NCI-H146 treated with DMSO at 0.1 percent for 48 hours (cell line): ENCODE measurements at regions not wholly inside any gene's neighbourhood (a gene's known extent, or its start where the extent isn't known, plus 50 kb on each side); places are given as distances from the start of the nearest gene placed in this dataset.
A peak's percentile ranks its signal among the peaks of the same experiment; 100 is the strongest.

ENCODE experiments used
- DNase-seq: peaks from one replicate; lab custom pipeline; 2025; ENCODE audit not compliant: unreplicated experiment; lab: John Stamatoyannopoulos, UW

DNA sequence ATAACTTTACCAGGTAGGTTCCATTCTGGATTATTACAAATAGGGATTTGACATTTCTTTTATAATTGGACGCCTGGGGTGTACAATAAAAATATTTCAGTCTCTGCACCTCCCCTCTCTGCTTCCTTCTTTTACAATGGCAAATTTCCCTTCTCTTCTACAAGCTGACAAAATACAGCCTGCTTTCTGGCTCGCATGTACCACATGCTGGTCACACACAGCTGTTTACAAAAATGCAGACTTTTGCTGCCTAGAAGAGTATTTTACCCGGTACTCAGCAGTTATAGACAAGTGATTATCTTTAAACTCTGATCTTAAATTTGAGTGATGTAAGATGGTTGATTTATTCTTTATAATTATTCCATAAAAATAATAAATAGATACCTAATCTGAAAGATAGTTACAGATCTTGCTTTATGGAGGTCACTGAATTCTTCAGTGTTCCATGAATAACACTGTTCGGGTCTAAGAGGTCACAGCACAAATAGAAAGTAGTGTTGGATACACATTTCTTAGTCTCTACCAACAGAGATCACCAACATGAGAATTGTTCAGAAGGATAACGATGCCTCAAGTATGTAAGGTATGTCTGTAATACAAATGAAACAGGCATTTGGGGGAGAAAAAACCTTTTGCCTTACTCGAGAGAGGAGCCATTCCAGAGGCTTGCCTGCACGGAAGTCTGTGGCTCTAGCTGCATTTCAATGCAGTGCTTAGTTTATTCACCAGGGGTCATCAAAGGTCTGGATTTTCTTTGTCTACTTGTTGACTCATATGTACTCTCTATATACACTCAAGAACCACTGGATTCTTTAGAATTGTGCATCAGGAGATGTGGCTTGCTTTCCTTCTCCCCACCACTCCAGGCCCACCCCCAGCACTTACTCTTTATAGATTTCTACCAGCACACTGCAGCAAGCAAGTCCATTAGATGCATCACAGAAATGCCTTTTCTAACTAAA lies 206.6 kb upstream of the RFX3 start:
- DNase-seq = peak; percentile 37

DNA sequence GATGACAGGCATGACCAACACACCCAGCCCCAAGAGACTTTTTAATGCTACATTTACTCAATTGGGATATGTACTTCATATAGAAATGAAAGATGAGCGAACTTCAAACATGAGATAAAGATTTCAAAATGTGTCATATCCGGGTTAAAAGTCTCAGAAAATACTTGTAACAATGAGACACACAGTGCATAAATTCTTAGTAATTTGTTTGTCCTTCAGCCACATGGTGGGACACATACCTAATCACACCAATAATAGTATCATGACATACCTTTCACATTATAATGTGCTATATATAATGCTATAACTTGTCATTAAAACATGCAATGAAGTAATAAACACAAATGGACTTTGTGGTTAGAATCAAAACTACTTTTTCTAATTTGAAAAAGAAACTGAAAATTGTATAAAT lies 204.7 kb upstream of the RFX3 start:
- no peak for DNase-seq

DNA sequence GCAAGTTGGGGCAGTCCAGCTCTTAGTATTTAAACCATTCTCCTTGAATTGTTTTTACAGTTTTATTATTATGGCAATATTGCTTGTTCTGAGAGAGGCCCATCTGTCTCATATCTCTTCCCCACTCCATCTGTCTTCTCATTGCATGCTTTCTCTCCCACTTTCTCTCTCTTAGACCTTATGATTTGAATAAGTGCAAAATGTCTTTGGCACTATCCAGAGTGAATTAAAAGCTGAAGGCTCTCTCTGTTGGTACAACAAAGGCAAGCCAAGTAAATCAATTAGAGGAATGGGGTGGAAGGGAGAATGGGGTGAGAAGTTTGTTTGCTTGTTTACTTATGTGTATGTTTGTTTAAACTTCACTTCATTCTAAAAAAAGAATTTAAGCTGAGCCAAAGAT lies 195.3 kb upstream of the RFX3 start:
- DNase-seq = no peak

DNA sequence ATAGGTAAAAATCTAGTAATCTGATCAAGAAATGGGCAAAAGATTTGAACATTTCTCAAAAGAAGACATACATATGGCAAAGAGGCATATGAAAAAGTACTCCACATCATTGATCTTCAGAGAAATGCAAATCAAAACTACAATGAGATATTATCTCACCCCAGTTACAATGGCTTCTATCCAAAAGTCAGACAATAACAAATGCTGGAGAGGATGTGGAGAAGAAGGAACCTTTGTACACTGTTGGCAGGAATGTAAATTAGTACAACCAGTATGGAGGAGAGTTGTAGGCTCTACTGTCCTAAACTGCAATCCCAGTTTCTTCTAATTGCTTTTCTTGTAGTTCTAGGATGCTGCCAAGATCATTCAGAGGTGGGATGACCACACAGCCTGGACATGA lies 193.5 kb upstream of the RFX3 start:
- DNase-seq = no peak

DNA sequence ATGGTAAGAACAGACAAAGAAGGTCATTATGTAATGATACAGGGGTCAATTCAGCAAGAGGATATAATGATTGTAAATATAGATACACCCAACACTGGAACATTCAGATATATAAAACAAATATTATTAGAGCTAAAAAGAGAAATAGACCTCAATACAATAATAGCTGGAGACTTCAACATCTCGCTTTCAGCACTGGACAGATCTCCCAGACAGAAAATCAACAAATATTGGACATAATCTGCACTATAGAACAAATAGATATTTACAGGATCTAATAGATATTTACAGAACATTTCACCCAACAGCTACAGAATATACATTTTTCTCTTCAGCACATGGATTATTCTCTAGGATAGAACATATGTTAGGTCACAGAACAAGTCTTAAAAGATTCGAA lies 190.6 kb upstream of the RFX3 start:
- DNase-seq = no peak

DNA sequence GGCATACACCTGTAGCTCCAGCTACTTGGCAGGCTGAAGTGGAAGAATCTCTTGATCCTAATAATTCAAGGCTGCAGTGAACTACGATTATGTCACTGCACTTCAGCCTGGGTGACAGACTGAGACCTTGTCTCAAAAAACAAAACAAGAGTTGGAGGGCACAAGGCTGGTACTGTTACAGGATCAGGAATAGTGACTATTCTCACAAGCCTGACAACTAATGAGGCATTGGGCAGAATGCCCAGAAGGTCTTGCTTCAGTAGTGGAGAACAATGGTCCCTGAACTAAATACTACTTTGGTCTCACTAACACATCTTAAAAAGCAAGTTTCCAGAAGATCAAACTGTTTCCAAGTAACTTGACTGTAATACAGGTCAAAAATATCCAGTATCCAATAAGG lies 182.9 kb upstream of the RFX3 start:
- DNase-seq = no peak

DNA sequence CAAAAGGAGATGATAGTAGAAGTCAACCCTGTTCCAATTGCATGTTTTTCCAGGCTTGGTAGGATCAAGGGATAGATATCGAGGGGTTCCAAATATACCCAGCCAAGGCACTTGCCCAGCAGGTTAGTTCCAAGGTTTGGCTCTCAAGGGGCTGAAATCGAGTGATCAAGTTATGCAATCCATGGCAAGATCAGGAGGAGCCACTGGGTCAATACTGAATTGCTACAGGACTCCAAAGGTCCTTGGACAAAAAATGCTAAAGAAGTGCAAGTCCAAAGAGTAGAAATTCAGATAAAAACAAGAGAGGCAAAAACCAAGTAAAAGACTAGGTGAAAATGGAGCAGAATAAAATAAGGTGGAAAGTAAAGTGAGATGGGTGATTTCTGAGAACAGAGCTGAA lies 179.1 kb upstream of the RFX3 start:
- no peak for DNase-seq

DNA sequence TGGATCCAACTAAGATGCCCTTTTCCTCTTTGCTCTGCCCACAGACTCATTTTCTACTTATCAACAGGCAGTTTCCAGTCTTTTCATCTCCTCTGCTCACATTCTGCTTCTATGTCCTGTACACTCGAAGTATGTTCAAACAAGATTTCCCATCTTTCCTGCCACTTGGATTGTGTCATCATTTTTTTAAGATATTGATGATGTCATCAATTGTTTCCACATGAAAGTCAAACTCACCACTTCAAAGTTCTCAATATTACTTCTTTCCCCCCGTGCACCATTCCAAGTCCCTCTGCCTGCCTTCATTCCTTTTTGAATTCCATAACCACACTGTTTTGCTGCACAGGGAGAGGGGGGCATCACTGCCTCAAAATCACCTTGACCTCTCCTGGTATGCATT lies 175.0 kb upstream of the RFX3 start:
- no peak for DNase-seq

DNA sequence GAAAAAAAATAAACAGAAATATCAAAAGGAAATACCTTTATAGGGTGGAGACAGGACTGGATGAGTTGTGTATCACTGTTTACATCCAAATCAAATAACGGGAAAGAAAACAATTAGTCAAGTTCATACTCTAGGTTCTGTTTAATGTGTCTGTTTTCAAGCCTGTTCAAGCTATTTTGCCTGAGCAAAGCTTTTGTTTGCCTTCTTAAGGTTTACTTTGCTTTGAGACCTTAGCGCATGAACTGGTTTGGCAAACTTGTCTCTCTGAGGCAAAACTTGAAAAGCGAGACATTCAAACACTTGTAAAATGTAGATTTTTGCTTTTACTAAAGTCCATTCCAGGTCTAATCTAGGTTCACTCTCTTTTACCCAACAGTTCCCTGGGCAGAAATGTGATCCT lies 174.1 kb upstream of the RFX3 start:
- DNase-seq = no peak

DNA sequence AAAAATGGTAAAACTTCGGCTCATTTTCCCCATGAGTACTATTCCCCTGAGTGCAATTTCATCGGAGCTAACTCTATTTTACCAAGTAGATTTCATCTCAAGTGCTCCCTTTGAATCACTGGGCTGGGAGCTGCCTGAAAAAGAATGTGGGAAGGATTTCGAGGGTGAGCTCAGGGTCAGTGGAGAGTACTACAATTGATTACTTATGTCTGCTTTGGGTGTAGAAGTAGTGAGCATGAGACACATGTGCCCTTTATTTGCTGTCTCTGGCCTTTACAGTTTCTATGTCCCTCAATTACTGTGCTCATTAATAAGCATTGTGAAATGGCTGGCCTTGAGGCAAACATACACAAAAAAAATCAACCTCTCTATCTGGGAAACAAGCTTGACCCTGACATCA lies 172.7 kb upstream of the RFX3 start:
- no peak for DNase-seq

DNA sequence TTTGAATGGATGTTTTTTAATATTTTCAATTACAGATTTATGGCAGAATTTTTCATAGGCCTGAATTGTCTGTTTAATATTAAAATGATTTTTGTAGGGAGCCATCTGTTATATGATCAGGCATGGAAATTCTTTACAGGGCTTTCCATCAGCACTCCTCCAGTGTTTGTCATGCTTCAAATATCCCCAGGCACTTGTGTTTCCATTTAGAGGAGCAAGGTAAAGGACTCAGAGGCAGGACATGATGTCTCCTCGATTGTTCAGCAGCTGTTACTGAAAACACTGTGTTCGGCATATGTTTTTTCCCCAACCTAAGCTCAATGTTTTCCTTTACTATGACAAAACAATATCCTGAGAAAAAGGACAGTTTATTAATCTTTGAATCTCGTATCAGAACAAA lies 172.3 kb upstream of the RFX3 start:
- no peak for DNase-seq

DNA sequence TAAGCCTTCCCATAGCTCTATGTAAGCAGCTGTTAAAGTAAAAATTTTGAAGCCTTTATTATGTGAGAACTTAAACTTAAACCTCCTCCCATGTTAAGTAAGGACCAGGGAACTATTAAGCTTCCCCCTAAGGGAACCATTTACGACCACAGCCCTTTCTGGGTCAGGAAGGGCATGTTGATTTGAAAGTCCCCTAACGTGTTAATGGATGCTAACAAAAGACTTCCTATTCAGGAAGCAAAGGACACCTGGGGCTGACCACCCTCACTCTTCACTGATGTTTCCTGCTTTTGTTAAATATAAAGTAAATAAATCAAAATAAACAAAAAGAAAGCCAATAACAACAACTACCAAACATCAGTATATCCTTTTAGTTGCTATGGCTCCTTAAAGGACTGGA lies 170.6 kb upstream of the RFX3 start:
- peak; percentile 63 for DNase-seq

DNA sequence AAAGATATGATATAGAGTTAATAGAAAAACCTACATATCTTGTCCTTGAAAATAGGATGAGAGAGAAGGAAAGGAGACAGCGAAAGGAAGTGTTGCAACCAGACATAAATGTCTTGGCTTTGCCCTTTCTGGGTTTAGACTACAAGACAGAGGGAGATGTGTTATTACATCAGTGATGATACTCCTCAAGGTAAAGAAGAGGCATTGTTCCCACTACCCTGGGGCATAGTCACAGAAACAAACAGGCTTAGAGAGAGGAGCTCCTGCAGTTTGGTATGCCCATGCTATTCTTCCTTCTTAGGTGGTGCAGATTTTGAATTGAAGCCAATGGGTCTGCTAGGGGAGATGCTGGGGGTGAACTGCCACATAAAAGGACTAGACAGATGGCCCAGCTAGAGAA lies 166.8 kb upstream of the RFX3 start:
- no peak for DNase-seq

DNA sequence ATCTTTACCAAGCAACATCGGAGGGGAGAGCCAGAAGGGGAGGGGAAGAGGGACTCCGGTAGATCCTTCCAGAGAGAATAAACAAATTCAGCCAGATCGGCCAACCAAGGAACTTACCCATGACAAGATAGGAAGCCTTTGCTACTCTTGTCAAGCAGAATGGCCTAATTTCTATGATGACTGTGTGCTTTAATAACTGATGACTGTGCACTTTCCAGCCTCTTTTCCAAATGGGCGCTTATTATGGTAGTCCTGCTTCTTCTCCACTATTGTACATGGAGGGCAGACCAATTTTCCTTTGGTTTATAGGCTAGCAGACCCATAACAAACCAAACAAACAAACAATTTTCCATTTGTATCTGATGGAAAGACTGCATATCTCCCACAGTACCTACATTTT lies 163.8 kb upstream of the RFX3 start:
- DNase-seq = no peak

DNA sequence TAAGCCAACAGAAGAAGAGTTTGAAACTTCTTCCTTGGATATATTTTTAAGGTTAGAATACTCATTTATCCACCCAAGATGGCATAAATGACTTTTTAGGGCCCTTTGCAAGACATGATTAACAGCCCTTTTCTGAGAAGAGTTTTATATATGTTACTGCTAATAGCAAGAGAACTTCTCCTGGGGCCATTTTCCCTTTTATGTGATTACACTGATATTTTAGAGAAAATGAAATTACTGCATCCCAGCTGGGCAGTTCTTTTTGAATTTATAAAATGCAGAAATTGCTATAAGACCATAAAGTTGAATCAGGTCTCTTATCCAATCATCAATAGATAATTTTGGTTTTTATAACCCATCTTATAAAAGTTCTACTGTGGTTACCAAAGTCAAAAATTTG lies 161.3 kb upstream of the RFX3 start:
- no peak for DNase-seq

DNA sequence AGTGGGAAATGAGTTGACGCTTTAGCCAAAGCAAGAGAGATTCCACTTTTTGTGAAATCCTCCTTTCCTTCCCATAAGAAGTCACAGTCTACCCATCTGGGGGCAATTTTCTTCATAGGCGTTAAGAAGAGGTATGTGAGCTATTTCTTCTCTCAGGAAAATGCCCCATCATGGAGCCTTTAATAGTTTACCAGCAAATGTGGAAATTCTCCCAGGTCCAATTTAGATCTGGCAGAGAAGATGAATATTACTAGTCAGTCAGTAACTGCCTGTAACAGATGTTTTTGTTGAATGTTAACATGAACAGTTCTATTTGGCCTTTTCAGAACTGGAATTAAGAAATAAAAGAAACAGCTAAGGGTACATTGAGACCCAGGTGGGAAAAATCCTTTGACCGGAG lies 156.4 kb upstream of the RFX3 start:
- DNase-seq = no peak

DNA sequence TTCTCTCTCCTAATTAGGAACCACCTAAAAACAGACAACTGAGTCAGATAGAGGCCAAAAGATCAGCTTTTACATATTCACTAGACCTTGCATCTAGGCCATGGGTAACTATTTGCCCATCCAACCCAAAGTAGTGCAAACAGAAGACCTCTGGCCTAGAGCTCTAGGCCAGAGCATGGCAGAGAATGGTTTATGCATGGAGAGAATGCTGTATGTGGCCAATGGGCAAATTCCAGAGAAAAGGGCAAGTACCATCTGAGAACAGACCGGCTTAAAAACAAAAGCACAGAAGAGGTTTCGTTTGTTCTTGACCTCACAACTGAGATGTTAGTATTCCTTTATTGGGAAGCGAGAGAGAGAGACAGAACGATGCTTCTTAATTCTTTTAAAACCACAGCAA lies 151.7 kb upstream of the RFX3 start:
- no peak for DNase-seq

DNA sequence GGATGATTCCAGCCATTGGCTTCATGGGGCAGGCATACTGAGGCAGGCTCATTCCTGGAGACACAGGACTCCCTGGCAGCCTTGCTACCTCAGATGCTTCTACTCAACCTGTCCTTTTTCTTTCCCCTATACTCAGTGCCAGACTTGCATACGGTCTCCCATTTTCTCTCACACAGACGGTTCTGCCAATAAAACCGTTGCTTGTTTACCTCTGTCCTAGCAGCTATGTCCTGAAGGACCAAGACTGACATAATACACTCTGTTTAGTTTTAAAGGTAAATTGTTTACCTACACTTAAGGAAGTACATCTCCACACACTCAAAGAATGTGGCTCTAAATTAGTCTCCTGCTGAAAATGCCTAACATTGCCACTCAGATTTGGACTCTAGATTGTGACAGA lies 151.0 kb upstream of the RFX3 start:
- DNase-seq = no peak

DNA sequence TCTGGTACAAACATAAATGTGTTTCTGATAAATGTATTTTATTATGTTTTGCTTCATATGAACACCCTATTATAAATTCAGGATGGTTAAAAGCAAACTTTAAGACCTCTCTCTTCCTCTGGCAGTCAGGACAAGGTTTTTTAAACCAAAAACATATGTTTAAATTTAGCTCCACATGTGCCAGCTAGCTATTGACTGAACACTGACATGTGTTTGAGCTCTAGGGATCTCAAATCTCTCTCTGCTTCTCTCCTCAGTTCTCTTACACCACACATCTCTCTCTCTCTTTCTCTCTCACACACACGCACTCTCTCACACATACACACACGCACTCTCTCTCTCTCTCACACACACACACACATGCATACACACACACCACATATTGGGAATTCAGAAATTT lies 150.1 kb upstream of the RFX3 start:
- no peak for DNase-seq

DNA sequence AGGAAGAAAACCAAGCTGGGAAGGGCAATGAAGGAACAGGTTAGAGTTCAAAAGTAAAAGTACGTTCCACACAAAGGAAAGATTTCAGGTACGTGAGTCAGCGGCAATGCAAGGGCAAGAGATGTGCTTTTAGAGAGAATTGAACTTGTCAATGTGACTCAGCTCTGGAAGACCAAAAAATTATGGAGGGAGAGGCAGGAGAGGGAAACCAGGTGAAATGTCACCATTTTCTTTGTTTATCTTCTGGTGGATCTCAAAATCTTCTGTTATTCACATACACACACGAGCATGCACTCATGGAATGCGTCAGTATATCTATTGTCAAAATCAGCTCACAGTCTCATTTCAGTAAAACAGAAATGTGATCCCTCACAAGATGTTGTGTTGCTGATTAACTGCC lies 148.8 kb upstream of the RFX3 start:
- no peak for DNase-seq

DNA sequence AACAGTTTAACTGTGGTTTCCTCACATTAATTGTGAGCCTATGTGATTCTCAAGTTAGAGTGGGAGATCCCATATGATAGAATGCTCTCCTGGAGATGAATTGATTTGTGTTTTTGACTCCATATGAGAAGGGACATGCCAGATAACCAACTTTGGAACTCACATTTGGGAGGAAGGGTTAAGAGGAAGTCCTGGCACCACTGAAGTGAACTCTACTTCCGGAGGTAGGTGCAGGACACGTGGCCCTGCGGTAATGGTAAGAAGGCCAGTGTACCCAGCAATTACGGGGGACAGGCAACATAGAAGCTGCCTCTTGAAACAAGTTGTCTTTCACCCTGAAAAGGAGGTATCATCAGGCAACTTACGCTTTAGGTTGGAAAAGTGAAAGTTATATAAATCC lies 146.6 kb upstream of the RFX3 start:
- DNase-seq = no peak

DNA sequence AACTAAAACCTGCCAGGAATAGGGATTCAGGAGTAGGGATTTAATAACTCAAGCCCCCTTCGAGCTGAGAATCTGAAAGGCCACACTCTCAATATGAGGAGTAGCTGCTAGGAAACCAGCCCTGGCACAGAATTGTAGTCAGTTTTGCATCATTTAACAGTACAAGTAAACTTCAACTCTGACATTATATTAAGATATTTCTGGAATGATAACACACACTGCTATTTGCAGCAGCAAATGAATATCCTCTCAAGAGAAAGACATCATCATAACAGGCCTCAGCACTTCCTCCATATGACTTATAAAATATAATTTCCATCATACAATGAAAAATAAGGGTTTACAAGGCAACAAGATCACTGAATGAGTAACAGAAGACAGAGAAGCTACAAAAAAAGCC lies 138.2 kb upstream of the RFX3 start:
- no peak for DNase-seq

DNA sequence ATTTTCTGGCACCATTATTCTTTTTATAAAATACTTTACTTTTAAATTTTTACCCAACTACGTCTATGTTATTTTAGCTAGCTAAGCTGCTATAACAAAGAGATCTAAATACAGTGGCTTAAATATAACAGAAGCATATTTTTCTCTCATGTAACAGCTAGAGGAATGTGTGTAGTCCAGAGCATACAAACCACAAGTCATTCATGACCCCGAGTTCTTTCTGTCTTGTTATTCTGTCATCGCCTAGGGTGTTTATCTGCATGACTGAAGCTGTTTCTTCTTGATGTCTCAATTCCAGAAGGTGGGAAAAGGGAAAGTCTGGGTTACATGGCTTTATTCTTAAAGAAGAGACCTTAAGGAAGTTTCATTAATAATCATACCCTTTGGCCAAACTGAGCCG lies 136.9 kb upstream of the RFX3 start:
- DNase-seq = no peak
